ENCODE measurements at regions not wholly inside any gene's neighbourhood (a gene's known extent, or its start where the extent isn't known, plus 50 kb on each side); places are given as distances from the start of the nearest gene placed in this dataset.
"Not testable (repeated sequence)": the region's sequence is repeated elsewhere in the genome, so short reads cannot be mapped to it uniquely, and the experiment has no call there.

DNA sequence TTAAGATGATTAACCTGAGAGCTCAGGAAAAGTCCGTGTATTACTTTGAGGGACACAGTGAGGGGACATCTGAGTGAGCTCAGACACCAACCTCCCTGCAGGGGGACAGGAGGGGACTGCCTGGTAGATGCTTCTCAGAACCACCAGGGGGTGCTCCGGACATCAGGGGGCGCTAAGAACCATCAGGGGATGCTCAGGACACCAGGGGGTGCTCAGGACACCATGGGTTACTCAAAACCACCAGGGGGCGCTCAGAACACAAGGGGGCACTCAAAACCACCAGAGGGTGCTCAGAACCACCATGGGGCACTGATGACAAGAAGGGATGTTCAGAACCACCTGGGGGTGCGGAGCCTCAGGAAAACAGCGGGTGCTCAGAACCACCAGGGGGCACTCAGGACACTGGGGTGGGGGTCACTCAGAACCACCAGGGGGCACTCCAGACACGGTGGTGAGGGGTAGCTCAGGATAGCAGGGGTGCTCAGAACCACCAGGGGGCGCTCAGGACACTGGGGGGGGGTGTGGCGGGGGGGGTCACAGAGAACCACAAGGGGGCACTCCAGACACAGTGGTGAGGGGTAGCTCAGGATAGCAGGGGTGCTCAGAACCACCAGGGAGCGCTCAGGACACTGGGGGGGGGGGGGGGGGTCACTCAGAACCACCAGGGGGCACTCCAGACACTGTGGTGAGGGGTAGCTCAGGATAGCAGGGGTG lies 165.3 kb downstream of the ZNF267 start:
- TF ChIP-seq, protein P1, sequence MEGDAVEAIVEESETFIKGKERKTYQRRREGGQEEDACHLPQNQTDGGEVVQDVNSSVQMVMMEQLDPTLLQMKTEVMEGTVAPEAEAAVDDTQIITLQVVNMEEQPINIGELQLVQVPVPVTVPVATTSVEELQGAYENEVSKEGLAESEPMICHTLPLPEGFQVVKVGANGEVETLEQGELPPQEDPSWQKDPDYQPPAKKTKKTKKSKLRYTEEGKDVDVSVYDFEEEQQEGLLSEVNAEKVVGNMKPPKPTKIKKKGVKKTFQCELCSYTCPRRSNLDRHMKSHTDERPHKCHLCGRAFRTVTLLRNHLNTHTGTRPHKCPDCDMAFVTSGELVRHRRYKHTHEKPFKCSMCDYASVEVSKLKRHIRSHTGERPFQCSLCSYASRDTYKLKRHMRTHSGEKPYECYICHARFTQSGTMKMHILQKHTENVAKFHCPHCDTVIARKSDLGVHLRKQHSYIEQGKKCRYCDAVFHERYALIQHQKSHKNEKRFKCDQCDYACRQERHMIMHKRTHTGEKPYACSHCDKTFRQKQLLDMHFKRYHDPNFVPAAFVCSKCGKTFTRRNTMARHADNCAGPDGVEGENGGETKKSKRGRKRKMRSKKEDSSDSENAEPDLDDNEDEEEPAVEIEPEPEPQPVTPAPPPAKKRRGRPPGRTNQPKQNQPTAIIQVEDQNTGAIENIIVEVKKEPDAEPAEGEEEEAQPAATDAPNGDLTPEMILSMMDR (IDR thresholded peaks at IDR 0.05): not testable (repeated sequence)
- not testable (repeated sequence) for TF ChIP-seq POLR2A (IDR thresholded peaks at IDR 0.05)

All from esophagus squamous epithelium (tissue), 4 donors.